ENCODE measurements at regions not wholly inside any gene's neighbourhood (a gene's known extent, or its start where the extent isn't known, plus 50 kb on each side); places are given as distances from the start of the nearest gene placed in this dataset.

DNA sequence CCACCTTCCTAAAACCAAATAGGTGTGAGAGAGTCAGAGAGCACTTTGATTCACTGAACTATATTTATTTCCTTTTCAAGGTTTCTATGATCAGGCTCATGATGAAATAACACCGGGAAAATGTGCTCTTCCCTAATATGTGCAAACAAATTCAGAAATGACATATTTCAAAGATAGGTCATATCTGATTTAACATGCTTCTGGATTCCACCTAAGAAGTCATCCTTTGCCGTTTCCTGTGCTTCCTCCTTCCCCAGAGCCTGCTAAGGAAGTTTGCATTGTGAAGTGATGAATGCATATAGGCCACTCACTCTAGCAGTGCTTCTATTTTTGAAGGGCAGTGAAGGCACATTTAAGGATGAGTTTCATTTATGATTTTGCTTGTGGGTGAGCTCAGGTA lies 327.6 kb downstream of the TDRD15 start:
- no peak for DNase-seq

DNA sequence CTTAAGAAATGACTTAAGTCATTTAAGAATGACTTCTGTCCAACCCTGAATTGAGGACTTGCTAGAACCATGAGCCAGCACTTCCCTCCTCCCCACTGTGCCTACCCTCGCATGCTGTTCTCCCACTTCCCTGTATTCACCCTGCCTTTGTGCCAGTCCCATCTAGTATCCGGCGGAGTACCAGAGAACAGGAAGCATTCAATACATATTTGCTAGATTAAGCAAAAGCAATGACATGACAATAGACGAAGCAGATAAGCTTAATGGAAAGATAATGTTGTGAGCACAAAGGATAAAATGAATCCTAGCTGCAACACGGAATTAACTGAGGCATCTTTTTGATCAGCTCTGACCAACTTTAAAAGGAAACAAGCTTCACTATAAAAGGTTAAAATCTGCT lies 328.5 kb downstream of the TDRD15 start:
- DNase-seq = no peak

DNA sequence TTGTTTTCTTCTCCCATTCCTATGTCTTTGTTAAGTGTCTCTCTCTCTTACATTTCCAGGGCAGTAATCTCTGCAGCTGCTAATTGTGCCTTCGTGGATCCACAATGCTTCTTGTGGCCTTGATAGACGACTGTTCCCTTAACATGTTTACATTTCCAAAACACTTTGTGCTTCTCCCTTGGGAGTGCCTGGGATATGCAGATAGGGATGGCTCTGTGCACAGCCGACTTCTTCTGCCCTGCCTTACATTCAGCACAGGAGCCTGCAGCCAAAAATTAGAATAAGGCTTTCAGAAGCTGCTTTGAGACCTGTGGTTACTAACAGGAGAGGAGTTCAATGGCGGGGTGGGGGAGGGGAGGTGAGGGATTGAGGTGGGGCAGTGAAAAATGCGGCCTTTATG lies 328.9 kb downstream of the TDRD15 start:
- DNase-seq = no peak

- DNase-seq = no peak
These were observed 330.1 kb downstream of the TDRD15 start for GRCh38 chr2:21453723-21454450.

DNA sequence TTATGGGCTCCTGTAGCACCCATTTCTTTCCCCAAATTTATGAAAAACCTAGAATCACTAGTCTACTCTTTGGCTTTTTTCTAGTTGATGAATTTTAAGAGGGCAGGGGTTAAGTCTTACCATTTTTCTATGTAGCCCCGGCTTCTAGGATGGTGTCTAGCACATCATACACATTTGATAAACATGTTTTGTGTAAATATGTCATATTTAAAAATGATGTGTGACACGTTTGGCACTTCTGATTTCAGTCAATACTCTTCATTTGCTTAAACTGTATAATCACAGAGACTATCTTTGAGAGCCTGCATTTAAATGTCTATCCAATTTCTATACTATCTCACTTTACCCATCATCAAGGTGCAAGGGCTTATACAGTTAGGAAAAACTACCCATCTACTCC lies 331.1 kb downstream of the TDRD15 start:
- DNase-seq = no peak

DNA sequence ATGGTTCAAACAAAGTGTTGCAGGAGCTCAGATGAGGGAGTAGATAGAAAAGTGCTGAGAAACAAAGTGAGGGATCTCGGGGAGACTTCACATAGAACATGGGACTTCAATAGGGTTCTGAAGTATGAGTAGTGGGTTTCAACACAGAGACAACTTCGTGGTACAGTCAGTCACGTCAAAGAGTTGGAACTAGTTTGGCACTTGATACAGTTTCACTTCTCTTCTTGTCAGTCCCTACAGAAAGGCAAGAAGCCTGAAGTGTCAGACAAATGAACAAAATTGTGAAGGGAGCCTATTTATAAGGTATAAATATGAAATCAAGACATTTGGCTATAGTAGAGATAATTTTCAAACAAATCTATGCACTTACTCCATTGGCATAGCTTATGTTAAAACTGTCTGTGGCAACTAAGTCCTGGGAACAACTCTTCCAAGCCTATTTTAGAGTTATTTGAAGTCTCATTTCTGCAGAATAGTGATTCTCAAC lies 338.0 kb downstream of the TDRD15 start:
- DNase-seq = no peak

- DNase-seq = no peak
These were observed 342.7 kb downstream of the TDRD15 start for GRCh38 chr2:21466341-21466927.

GRCh38 chr2:21467280-21467818 lies 343.6 kb downstream of the TDRD15 start:
- DNase-seq = no peak

DNA sequence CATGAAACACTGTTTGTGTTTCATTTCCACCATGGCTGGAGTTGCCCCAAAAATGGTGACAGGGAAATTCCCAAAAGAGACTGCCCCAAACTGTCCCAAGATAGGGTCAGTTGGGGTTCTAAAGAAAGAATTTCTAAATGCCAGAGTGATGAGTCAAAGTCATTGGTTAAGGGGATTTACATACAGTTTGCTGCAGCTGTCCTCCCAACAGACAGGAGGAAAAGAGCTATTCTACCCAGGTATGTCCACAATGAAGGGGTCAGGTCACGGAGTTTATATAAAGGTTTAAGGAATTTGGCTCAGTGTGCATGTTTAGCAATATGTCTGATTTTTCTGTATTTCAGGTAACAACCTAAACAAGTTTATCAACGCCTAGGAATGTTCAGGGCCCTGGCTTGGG lies 344.1 kb downstream of the TDRD15 start:
- no peak for DNase-seq

DNA sequence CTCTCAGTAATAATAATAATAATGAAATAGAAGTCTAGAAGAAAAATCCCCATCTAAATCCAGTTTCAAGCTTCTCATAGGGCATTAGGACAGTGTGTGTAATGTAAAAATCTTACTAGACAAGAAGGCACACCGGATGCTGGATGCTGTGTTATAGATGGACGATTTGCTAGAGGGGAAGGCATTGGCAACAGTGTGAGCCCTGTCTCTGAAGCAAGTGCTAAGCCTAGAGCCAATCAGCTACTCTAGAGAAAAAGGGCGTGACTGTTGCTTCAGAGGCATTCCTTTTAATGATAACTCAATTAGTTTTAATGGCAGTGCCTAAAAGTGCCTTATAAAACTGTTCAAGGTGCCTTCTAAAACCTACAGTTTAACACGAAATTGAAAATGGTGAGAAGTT lies 344.9 kb downstream of the TDRD15 start:
- no peak for DNase-seq

DNA sequence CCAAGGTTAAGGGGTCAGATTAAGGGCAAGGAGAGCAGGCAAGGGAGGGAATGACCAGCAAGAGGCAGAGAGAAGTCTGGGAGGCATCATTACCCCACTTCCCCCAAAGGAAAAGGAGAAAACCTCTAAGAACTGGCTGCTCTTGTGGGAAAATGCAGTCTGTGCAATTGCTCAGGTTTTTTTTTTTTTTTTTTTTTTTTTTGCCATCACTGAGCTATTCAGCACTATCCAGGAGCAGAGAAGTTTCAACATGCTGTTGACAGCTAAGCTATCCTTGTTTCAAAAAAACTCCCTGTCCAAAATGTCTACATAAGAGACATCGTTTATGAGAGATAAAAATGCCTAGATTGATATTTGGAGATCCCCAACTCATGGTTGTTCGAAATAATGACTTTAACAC lies 345.4 kb downstream of the TDRD15 start:
- no peak for DNase-seq

DNA sequence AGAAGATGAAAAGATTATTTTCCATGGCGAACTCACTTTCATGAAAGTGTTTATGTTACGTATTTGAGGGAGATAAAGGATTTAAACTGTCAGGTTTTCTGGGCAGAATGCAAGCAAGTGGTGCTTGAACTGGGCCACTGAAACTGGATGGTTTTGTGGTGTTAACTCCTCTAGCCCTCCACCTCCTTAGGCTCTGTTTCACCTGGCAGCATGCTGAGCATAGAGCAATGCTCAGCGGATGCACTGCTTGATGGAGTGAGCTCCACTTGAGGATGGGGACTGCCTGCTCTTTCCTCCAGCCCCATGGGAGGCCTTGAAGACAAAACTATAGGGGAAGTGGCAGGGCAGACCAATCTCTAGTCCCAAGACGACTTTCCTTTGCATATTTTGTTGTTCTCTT lies 345.8 kb downstream of the TDRD15 start:
- DNase-seq = no peak

GRCh38 chr2:21480162-21480561 lies 356.4 kb downstream of the TDRD15 start:
- DNase-seq = no peak

- DNase-seq = no peak
These were observed 360.9 kb downstream of the TDRD15 start for GRCh38 chr2:21484643-21485042.

DNA sequence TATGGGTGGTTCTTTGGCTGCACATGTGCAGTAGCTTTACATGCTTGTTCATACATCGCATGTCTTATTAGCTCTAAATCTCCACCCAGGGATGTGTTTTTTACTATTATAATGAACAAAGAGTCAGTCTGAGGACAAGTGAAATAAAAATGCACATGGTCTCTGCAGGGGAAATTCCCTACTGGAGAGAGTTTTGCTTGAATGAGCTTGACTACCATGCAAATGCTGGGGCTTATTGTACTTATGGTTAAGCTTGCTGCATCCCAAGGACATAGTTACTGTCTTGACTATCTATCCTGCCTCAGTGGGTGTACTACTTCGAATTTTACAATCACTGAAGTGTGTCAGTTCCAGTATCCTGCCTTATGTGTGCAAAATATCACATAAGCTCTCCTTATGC lies 362.7 kb downstream of the TDRD15 start:
- DNase-seq = no peak

DNA sequence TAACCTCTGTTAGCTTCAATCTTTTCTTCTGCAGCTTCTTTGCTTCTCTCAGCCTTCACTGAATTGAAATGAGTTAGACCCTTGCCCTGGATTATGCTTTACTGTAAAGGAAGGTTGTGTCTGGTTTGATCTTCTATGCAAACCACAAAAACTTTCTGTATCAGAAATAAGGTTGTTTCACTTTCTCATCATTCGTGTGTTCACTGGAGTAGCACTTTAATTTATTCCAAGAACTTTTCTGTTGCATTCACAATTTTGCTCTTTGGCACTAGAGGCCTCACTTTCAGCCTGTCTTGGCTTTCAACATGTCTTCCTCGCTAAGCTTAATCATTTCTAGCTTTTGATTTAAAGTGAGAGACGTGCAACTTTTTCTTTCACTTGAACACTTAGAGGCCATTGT lies 365.3 kb downstream of the TDRD15 start:
- DNase-seq = no peak

DNA sequence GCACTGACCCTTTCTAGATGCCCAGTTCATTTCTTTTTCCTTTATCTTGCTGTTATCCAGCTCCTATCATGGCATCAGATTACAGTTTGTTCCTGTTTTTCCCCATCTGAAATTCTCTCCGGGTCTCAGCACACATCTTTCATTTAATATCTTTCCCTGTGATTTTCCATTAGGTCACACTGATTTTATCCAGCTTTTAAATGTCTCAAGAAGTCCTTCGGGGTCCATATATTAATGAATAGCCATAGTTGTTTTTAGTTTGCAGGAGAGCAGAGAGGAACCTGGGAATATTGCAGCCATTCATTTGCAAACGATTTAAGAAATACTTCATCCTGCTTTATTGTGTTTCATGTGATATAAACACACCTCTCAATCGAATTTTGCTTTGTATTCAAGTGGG lies 374.2 kb downstream of the TDRD15 start:
- DNase-seq = no peak

- DNase-seq = no peak
These were observed 376.7 kb downstream of the TDRD15 start for GRCh38 chr2:21500401-21500945.

- DNase-seq = no peak
These were observed 377.7 kb downstream of the TDRD15 start for GRCh38 chr2:21501376-21502027.

- no peak for DNase-seq
These were observed 392.1 kb downstream of the TDRD15 start for GRCh38 chr2:21515903-21516302.

GRCh38 chr2:21519412-21519811 lies 395.6 kb downstream of the TDRD15 start:
- DNase-seq = no peak

GRCh38 chr2:21519821-21520220 lies 396.1 kb downstream of the TDRD15 start:
- DNase-seq = no peak

- no peak for DNase-seq
These were observed 412.1 kb downstream of the TDRD15 start for GRCh38 chr2:21535826-21536225.

GRCh38 chr2:21539685-21540084 lies 415.9 kb downstream of the TDRD15 start:
- no peak for DNase-seq

Measured in DMS79 treated with DMSO at 0.1 percent for 48 hours (cell line).